ENCODE measurements at regions not wholly inside any gene's neighbourhood (a gene's known extent, or its start where the extent isn't known, plus 50 kb on each side); places are given as distances from the start of the nearest gene placed in this dataset.
A peak's percentile ranks its signal among the peaks of the same experiment; 100 is the strongest.
"Not testable (repeated sequence)": the region's sequence is repeated elsewhere in the genome, so short reads cannot be mapped to it uniquely, and the experiment has no call there.

GRCh38 chr15:22519213-22519612 is 60.5 kb downstream of the GOLGA6L22 start:
- not testable (repeated sequence) for DNase-seq; H3K36me3 ChIP-seq (replicated peaks; ENCODE audit: control insufficient read depth, insufficient read depth, low read length); H3K4me3 ChIP-seq (ENCODE audit: insufficient read depth, low read depth, low read length); H3K27me3 ChIP-seq (ENCODE audit: control insufficient read depth, insufficient read depth, low read length)

DNA sequence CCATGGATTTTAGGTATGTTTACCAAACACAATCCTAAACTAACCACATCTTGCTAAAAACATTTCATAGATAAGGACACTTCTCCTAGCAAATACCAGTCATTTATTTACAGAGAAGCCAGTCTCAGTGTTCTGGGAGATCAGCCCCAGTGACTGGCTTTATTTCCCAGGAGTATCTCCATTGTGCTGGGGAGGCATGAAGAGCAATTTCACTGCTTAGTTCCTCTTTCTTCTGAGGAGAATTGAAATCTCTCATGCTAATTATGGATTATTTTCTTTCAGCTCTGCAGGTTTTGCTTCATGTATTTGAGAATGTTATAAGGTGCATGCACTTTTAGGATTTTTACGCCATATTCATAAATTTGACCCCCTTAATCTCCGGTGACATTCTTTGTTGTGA is 67.8 kb downstream of the GOLGA6L22 start:
- H3K27me3 ChIP-seq (ENCODE audit: control insufficient read depth, insufficient read depth, low read length); DNase-seq; H3K36me3 ChIP-seq (replicated peaks; ENCODE audit: control insufficient read depth, insufficient read depth, low read length); H3K4me3 ChIP-seq (ENCODE audit: insufficient read depth, low read depth, low read length): not testable (repeated sequence)

GRCh38 chr15:22527016-22527415 is 68.3 kb downstream of the GOLGA6L22 start:
- not testable (repeated sequence) for DNase-seq; H3K36me3 ChIP-seq (replicated peaks; ENCODE audit: control insufficient read depth, insufficient read depth, low read length); H3K4me3 ChIP-seq (ENCODE audit: insufficient read depth, low read depth, low read length); H3K27me3 ChIP-seq (ENCODE audit: control insufficient read depth, insufficient read depth, low read length)

GRCh38 chr15:22529200-22529599 is 70.5 kb downstream of the GOLGA6L22 start:
- not testable (repeated sequence) for DNase-seq; H3K27me3 ChIP-seq (ENCODE audit: control insufficient read depth, insufficient read depth, low read length); H3K36me3 ChIP-seq (replicated peaks; ENCODE audit: control insufficient read depth, insufficient read depth, low read length); H3K4me3 ChIP-seq (ENCODE audit: insufficient read depth, low read depth, low read length)

DNA sequence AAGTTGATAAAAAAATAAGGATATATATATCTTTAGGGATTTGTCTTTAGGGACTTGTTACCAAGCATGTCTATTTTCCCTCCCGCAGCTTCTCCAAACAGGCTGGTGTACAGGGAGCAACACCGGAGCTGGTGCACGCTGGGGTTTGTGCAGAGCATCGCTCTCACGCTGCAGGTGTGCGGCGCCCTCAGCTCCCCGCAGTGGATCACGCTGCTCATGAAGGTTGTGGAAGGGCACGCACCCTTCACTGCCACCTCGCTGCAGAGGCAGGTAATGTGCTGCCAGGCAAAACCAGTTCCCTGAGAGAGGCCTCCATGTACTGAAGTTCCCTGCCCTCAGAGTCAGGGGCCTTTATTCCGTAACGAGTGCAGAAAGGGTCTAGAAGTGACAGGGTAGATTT is 101.0 kb downstream of the GOLGA6L22 start:
- H3K36me3 ChIP-seq (replicated peaks; ENCODE audit: control insufficient read depth, insufficient read depth, low read length); H3K4me3 ChIP-seq (ENCODE audit: insufficient read depth, low read depth, low read length); H3K27me3 ChIP-seq (ENCODE audit: control insufficient read depth, insufficient read depth, low read length); DNase-seq: not testable (repeated sequence)

- H3K36me3 ChIP-seq (replicated peaks; ENCODE audit: control insufficient read depth, insufficient read depth, low read length); H3K27me3 ChIP-seq (ENCODE audit: control insufficient read depth, insufficient read depth, low read length); DNase-seq; H3K4me3 ChIP-seq (ENCODE audit: insufficient read depth, low read depth, low read length): not testable (repeated sequence)
These were observed 103.0 kb downstream of the GOLGA6L22 start for GRCh38 chr15:22561716-22562115.

DNA sequence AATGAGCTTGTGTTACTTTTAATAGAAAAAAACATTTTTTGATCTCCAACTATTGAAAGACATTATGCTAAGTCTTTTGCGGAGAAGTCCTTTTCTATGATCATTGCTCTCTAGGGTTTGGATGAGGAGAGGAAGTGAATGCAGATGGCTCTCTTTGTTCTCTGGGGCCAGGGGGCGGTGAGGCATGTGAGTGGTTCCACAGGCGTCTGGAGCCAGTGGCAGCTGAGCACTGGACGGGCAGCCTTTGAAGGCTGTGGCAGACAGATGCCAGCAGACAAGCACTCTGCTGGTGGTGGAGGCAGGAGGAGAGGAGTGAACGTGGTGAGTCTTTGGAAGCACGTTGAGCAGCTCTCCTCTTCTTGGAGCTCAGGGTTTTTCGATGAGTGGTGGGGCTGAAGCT is 107.8 kb downstream of the GOLGA6L22 start:
- not testable (repeated sequence) for H3K27me3 ChIP-seq (ENCODE audit: control insufficient read depth, insufficient read depth, low read length); H3K4me3 ChIP-seq (ENCODE audit: insufficient read depth, low read depth, low read length); DNase-seq; H3K36me3 ChIP-seq (replicated peaks; ENCODE audit: control insufficient read depth, insufficient read depth, low read length)

DNA sequence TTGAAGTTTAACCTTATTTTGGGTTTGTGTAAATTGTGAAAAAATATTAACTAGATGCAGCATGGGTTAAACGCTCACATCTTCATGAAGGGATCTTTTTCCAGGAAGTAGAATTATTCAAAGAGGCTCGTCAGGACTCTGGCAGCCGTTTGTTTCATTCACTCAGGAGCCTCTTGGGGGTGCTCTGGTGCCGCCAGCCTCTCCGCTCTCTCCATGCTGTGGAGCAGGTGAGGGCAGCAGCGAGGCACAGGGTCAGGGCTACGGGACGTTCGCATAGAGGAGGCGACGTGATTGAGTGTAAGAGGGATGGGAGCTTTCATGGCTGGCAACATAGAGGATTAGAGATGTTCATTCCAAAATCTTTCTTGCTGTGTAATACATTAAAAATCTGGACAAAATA is 110.8 kb downstream of the GOLGA6L22 start:
- not testable (repeated sequence) for H3K27me3 ChIP-seq (ENCODE audit: control insufficient read depth, insufficient read depth, low read length); H3K36me3 ChIP-seq (replicated peaks; ENCODE audit: control insufficient read depth, insufficient read depth, low read length); H3K4me3 ChIP-seq (ENCODE audit: insufficient read depth, low read depth, low read length); DNase-seq

- DNase-seq, result peak; percentile 1
- H3K4me3 ChIP-seq (ENCODE audit: insufficient read depth, low read depth, low read length); H3K27me3 ChIP-seq (ENCODE audit: control insufficient read depth, insufficient read depth, low read length): not testable (repeated sequence)
These were observed 113.5 kb downstream of the GOLGA6L22 start for GRCh38 chr15:22572152-22572735.

GRCh38 chr15:22572792-22573191 is 114.1 kb downstream of the GOLGA6L22 start:
- H3K4me3 ChIP-seq (ENCODE audit: insufficient read depth, low read depth, low read length); H3K36me3 ChIP-seq (replicated peaks; ENCODE audit: control insufficient read depth, insufficient read depth, low read length); H3K27me3 ChIP-seq (ENCODE audit: control insufficient read depth, insufficient read depth, low read length): not testable (repeated sequence)
- peak; percentile 1 for DNase-seq

More at GRCh38 chr15:22572152-22572735, 113.5 kb downstream of the GOLGA6L22 start:
- H3K36me3 ChIP-seq (replicated peaks; ENCODE audit: control insufficient read depth, insufficient read depth, low read length), result not testable (repeated sequence)

DNA sequence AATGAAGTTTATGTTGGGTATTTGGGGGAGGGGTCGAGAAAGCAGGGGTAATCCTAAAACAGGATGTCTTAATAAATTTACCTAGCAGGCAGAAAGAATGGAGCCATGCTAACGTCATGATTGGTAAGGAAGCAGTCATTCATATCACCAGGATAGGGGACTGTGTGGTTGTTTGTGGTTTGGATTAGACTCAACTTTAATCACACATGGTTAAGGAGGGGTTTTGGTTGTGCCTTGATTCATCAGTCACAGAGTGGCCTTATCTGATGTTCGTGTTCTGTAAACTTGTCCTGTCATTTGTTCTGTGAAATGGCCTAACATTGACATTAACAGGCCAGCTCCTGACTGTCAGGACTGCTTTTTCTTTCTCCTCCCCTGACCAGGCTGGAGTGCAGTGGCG is 119.1 kb downstream of the GOLGA6L22 start:
- not testable (repeated sequence) for H3K27me3 ChIP-seq (ENCODE audit: control insufficient read depth, insufficient read depth, low read length); DNase-seq; H3K4me3 ChIP-seq (ENCODE audit: insufficient read depth, low read depth, low read length); H3K36me3 ChIP-seq (replicated peaks; ENCODE audit: control insufficient read depth, insufficient read depth, low read length)

DNA sequence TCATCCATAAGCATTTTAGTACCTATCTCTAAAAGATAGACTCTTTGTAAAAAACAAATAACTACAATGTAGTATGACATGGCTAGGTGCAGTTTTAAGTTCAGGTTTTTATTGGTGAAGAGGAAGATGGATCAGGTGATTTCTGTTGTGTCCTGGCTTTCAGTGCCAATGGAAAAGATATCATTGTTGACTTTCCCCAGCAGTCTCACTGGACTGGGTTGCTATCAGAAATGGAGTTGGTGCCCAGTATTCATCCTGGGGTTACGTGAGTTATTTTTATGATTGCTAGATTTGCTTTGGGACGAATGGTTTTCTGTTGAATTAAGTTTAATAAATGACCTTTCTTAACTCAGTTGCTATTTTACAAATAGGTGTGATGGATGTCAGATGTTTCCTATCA is 120.5 kb downstream of the GOLGA6L22 start:
- H3K36me3 ChIP-seq (replicated peaks; ENCODE audit: control insufficient read depth, insufficient read depth, low read length), result not testable (repeated sequence)

DNA sequence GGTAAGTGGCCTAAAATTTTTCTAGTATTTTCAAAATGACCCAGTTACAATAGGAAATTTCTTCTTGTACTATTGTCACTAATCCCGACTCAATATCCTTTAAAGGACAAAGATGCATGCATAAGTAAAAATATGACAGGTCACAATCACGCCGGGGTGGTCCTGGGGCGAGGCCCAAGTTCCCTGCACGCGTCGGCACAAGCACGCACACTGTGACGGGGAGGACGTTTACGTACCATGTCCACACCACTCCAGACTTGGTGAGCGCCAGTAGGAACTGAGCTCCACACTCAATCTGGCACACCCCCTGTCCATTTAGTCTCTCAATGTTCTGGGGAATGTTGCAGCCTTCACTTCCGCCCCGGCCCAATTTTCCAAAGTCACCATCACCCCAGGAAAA is 128.7 kb downstream of the GOLGA6L22 start:
- not testable (repeated sequence) for DNase-seq; H3K27me3 ChIP-seq (ENCODE audit: control insufficient read depth, insufficient read depth, low read length); H3K4me3 ChIP-seq (ENCODE audit: insufficient read depth, low read depth, low read length); H3K36me3 ChIP-seq (replicated peaks; ENCODE audit: control insufficient read depth, insufficient read depth, low read length)

More for the DNA sequence above, 120.5 kb downstream of the GOLGA6L22 start:
- H3K4me3 ChIP-seq (ENCODE audit: insufficient read depth, low read depth, low read length); H3K27me3 ChIP-seq (ENCODE audit: control insufficient read depth, insufficient read depth, low read length); DNase-seq: not testable (repeated sequence)

GRCh38 chr15:22598552-22598951 is 139.8 kb downstream of the GOLGA6L22 start:
- H3K4me3 ChIP-seq (ENCODE audit: insufficient read depth, low read depth, low read length); DNase-seq; H3K27me3 ChIP-seq (ENCODE audit: control insufficient read depth, insufficient read depth, low read length); H3K36me3 ChIP-seq (replicated peaks; ENCODE audit: control insufficient read depth, insufficient read depth, low read length): not testable (repeated sequence)

- peak; percentile 12 for DNase-seq
These were observed 141.0 kb downstream of the GOLGA6L22 start for GRCh38 chr15:22599526-22600320.

More at GRCh38 chr15:22599526-22600320, 141.0 kb downstream of the GOLGA6L22 start:
- H3K4me3 ChIP-seq (ENCODE audit: insufficient read depth, low read depth, low read length); H3K36me3 ChIP-seq (replicated peaks; ENCODE audit: control insufficient read depth, insufficient read depth, low read length); H3K27me3 ChIP-seq (ENCODE audit: control insufficient read depth, insufficient read depth, low read length): not testable (repeated sequence)

Measured in H7 (cell line).